SK-N-MC (cell line): ENCODE measurements at regions not wholly inside any gene's neighbourhood (a gene's known extent, or its start where the extent isn't known, plus 50 kb on each side); places are given as distances from the start of the nearest gene placed in this dataset.

Source experiments
- EZH2 ChIP-seq: fragments of 200-600 bp; sonication (generic); IDR thresholded peaks from one replicate; pipeline ENCODE4 v1.6.1; 2017; ENCODE audit warnings: antibody characterized with exemption
- POLR2AphosphoS5 ChIP-seq: IDR thresholded peaks from 2 replicates; pipeline ENCODE4 v1.6.1; 2012; ENCODE audit warnings: mild to moderate bottlenecking, low read depth, low read length, borderline replicate concordance

- TF ChIP-seq EZH2 (no peak), POLR2AphosphoS5 (no peak)
These were observed 59.1 kb downstream of the FOXA2 start for GRCh38 chr20:22525069-22525820.
